HG02884 (cell line): ENCODE measurements at regions not wholly inside any gene's neighbourhood (a gene's known extent, or its start where the extent isn't known, plus 50 kb on each side); places are given as distances from the start of the nearest gene placed in this dataset.

Experiments used
- ATAC-seq: cut with Tn5 transposase; IDR thresholded peaks from one replicate; pipeline ENCODE4 v1.9.1; 2021; ENCODE audit warnings: mild to moderate bottlenecking, moderate library complexity; ENCODE audit not compliant: unreplicated experiment

DNA sequence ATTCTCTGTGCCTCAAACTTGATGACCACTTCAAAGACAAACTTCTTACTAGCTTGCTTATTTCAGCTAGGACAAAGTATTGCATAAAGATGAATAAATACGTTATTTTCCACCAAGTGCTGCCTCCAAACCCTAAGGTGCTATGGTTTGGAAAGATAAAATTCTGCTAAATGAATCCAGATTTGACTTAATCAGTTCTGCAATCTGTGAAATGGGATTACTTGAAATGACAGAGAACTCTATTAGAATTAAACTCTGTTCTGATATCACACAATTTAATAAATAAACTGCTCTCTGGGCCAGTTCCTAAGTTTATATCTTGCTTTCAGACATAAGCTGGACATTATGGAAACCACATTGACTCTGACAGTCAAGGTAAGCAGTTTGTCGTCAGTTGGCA lies 338.8 kb upstream of the SEMA6D start:
- no peak for ATAC-seq

DNA sequence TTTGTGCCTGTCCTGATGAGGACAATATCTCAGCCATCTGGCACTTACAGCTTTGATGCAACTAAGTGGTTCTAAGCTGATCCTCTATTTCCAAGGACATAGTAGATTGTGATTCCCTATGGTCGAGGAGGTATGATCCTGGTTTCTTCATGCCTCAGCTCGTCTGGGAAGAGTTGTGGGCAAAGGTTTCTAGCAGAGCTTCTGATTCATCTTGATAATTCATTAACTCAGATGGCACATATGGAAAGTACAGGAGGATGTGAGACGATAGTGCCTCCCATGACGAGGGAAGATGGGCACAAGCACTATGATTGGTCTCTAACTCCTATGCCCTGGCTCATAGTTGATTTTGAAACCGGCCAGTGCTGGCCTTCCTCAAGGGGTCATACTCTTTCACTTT lies 334.2 kb upstream of the SEMA6D start:
- ATAC-seq, result no peak

DNA sequence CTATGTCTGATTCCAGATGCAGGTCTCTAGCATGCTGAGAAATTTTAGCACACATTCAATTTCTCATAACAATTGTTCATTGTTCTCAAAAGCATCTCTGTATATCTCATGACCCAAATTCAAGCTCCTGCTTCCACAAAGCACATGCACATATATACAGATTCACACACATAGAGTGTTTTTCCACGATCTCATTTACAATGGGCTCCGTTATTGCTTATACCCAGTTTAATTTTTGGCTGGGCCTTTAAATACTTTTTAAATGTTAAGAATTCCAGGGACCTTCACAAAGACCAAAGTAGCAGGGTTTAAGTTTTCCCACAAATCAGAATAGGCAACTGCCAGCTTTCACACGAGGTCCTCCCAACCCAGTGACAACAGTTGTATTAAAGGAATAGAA lies 333.5 kb upstream of the SEMA6D start:
- ATAC-seq, result no peak

DNA sequence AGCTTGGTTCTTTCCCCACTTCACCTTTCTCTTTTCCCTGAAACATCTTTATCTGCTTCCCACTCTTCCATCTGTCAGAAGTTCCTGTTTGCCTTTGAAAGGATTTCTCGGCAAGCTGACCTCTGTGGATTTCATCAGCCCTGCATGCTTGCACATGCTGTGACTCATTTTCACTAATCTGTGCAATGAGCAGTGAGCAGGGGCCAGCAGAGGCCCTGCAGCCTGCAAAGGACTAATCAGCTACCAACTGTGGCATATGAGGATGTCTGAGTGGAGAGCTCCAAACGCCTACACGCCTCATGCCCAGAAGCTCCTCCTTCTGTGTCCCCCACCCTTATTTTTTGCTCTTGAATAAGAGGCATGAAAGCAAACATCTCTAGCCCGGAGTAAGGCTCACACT lies 333.0 kb upstream of the SEMA6D start:
- ATAC-seq, result no peak

DNA sequence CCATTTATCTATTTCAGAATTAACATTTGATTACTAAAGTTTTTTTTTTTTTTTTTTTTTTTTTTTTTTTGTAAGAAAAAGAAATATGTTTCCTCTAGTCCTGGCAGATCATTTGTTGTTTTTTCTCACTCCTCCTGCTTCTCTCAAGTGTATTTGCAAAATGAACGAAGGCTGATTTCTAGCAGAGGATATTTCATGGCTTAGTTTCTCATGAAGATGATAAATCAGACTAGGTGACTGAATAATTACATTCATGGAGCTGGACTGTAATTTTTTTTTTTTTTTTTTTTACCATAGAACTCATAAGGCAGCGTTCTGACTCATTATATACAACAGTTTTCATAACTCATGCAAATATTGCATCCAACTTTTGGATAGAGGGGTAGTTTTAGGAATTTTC lies 332.5 kb upstream of the SEMA6D start:
- no peak for ATAC-seq

DNA sequence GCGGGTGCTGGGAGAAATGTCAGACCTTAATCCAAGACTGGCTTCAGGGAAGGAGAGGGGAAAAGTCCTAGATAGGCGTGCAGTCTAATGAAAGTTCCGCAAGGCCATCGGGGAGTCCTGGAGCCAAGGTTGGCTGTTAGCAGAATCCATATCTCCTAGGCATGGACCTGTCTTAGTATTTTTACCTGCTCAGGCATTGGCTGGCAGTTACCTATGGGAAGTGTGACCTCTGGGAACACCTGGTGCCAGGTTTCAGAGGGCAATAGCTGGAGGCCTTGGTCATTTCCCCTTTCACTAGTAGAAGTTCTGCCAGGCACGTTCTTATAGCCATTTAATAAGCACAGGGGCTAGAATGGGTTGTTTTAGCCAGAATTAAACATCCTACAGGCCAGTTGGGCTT lies 330.8 kb upstream of the SEMA6D start:
- ATAC-seq, result no peak

DNA sequence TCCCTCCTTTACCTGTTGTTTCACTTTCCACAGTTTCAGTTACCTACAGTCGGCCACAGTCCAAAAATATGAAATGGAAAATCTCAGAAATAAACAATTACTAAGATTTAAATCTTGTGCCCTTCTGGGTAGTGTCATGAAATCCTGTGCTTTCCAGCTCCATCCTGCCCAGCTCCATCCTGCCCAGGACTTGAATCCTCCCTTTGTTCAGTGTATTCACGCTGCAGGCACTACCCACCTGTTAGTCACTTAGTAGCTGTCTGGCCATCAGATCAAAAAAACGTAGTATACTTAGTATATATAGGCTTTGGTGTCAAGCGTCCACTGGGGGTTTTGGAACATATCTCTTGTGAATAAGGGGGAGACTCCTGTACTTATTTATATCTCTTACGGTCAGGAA lies 329.0 kb upstream of the SEMA6D start:
- no peak for ATAC-seq

DNA sequence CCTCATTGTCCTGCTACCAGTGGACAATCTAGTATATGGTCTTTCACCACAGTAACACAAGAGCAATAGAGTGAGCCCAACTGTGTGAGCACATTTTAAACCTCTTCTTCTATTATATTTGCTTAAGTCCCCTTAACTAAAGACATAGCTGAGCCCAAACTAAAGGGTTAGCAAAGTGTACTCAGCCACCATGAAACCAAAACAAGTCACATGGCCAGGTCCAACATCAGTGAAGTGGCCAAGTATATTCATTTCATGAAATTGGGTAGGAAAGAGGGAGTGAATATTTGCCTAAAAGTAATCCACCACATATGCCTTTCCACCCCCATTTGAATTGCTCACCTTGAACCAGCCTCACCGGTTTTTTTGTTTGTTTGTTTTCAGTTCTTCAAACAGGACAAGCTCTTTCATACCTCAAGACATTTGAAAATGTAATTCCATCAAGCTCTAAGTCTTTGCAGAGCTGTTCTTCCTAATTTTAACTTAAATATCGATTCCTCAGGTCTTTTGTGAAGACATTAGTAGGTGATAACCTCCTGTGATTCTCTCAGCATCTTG lies 327.0 kb upstream of the SEMA6D start:
- ATAC-seq, result no peak

DNA sequence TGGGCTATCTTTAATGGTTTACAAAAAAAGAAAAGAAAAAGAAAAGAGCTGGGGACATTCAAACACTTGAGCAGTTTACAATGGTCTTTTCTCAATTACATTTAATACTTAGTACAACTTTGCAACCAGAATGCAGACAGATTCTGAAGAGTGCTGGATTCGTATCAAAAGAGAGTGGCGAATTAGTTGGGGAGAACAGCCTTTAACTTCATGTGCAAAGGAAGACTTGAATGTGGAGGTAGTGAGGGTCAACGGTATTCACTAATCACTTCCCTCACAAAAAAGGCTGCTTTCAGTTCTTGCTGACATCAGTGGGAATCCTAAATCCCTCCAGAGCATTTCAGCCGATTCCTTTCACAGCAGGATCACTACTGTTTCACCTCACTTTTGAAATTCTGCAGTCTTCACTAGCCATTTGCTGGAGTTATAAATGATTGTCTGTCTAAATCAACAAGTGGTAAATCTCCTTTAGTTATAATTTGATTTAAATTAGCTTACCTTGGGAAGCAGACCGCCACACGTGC lies 323.0 kb upstream of the SEMA6D start:
- ATAC-seq, result no peak

DNA sequence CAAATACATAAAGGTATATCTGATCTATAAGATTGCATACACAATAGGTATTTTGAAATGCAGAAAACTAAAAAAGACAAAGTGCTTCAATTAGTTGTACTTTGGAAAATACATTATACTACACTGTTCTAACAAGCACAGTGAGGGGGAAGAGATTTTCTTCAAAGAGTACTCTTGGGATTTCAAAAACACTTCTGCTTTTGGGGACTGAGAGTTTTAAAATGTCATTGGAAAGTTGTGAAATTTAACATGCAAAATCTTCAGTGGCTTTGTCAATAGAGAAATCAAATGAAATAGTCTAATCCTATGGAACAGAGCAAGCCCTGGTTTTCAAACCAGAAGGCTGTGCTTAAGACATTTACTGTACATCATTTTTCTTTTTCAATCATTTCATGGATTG lies 322.2 kb upstream of the SEMA6D start:
- no peak for ATAC-seq

DNA sequence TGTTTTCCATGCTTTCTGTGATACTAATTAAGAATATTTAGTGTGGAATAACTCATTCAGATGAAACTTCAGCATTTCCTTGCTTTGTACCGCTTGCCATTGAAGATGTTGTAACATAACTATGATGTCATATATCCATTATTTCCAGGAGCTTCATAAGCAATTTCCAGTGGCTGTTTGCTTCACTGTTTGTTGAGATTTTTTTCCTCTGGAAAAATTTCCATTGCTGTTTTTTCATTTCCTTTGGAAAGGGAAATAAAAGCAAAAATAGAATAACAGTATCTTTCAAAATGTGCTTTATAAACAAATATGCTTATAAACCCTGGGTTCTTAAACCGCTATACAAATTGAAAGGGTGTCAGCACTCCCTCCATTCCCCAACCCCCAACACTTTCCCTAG lies 319.6 kb upstream of the SEMA6D start:
- ATAC-seq, result no peak

DNA sequence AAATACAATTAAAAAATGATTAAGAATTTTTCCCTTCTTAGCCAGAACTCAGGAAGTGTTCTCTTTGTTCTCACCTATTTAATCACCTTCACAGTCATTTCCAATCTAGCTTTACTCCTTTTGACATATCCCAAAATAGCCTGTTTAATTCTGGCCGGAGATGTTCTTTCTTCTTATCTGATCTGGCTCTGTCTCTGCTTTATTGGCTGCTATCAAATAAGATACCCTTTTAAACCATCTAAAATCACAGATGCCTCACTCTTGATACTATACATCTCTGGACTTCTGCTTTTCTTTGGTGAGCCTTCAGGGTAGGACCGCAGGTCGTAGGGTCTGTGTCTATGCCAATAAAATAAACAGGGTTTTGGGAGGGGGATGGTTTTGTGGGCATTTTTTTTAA lies 319.2 kb upstream of the SEMA6D start:
- no peak for ATAC-seq

DNA sequence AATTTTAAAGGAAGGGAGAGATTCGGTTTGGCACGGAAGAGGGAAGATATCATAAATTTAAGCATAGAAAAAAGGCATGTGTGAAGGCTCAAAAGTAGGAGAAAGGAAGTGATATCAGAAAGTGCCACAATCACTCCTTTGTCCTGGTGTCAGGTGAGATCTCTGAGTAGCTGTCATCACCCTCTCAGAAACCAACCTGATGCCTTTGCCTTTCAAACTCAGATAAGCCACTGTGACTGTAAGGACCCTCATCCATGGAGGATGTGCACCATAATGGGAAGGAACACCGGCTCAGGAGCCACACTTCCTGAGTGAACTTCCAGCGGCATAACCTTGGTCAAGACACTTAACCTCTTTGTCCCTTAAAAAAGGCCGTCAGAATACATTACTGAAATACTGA lies 318.7 kb upstream of the SEMA6D start:
- ATAC-seq, result no peak

DNA sequence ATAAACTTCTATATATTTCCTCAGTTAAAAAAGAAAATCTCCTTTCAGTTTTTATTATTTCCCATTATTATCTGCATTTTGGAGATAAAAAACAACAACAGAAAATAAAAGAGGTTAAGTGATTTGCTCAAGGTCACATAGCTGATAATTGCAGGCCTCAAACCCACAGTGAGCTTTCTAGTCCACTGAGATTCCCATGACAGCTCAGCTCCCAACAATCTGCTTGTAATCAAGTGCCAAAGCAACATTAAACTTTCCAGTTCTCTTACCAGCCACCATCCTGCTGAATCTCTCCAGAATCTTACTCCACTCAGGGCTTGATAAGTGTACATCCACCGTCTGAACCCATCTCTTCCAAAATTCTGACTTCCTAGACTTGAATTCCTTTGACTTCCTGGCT lies 318.2 kb upstream of the SEMA6D start:
- no peak for ATAC-seq

DNA sequence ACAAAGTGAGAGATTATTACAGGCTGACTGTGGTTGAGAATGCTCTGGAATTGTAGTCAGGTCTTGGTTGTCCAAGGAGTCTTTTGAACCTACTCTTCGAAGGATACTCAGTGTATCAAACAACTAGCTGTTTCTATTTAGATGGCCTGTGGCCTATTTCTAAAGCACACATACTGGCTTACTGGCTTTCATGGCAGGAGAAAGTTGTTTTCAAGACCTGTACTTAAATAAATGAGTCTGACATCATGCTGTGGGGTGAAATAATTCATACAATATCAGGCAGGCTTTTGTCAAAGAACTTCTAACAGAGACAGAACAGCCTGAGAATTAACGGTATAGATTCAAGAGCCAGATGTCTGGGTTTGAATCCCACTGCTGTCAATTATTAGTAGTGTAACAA lies 316.7 kb upstream of the SEMA6D start:
- ATAC-seq, result no peak

DNA sequence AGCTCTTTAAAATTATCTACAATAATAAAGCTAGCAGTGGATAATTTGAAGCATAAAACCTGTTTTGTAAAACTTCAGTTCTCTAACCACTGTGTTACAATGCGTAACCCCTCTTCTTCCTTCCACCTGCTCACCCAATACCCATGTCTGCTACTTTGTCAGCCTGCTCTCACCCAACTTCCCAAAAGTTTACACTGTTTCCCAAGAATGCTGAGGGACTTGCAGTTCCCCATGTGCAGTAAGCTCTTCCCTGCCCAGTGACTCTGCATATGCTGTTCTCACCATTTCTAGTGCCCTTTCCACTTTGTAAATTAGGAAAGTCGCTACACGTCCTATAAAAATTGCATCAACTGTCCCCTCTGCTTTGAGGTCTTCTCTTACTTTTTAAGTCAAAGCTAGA lies 315.9 kb upstream of the SEMA6D start:
- no peak for ATAC-seq

DNA sequence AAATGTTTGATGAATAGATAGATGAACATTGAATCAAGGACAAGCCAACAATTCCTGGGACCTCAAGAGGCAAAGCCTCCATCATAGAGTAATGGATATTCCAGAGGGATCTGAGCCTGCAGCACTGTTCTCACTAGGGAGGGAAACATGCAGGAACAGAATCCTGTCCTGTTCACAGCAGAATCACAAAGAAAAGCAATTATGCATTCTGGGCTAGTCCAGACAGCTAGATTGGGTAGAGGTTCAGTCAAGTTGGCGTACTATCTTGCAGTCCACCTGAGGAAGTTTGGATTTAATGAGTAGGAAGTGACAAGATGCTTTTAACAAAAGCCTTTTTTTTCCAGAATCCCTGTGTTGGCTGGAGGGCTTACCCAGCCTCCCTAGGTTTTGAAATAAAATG lies 314.5 kb upstream of the SEMA6D start:
- ATAC-seq, result no peak

DNA sequence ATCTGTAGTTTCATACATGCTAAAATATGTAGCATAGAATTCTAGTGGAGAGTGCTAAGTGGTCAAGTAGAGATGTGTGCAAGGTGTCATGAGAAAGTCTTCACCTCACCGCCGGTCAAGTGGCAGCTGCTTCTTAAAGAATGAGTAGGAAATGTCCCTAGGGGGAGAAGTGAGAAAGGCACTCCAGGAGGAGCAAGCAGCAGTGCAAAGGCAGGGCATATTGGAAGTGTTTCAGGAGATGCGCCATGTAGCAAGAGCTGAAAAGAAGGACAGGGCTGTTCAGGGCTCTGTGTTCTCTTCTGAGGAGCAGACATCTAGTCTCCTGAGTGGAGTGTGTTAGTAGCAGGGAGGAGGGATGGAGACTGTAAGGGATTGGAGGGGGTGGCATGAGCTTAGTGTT lies 312.4 kb upstream of the SEMA6D start:
- ATAC-seq, result no peak

DNA sequence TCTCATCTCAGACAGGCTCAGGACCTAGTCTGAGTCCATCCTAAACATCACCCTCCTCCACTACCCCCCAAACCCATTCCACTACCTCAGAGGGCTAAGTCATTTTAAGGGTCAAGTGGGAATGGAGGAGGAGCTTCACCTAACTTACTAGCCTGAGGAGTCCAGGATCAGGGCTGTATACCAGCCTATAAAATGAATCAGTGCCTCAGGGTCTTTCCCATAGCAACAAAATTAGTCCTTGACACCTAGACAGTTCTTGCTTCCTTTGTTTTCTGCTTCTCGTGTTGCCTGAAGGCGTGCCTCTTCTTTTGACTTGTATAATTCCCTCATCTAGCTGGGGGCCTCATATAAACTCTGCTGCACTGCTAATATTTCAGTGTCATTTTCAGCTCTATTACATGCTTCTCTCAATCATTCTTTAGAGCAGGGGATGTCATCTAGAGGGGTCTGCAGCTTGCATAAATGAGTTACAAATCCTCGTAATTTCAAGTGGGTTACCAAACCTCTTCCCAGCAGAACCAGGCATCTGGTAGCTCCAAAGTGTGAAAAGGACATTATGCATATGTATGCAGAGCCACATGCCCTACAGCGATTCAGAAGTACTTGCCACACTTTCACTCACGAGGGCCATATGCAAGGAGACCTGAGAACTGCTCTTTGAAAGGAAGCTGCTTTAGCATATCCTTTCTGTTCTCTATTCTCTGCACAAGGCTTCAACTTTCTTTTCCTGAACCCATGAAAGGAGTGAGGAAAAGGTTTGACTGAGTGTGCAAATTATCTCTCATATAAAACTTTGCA lies 311.7 kb upstream of the SEMA6D start:
- no peak for ATAC-seq

DNA sequence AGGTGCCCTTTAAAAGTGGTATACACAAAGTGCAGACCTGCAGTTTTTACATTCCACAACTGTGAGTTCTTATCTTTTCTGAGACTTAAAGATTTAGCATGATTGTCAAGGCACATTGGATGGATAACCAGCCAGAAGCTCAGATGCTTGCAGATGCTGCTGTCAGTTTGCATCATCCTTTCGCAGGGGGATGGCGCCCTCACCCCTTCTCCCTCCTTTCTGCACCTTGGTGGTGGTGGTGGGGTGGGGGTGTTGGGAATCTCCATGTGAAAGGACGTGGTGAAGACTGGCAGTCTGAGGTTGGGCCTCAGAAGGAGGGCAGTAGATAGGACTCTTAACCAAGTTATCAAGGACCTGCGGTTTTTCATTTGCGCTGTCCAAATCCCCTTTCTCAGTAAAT lies 309.6 kb upstream of the SEMA6D start:
- ATAC-seq, result no peak

DNA sequence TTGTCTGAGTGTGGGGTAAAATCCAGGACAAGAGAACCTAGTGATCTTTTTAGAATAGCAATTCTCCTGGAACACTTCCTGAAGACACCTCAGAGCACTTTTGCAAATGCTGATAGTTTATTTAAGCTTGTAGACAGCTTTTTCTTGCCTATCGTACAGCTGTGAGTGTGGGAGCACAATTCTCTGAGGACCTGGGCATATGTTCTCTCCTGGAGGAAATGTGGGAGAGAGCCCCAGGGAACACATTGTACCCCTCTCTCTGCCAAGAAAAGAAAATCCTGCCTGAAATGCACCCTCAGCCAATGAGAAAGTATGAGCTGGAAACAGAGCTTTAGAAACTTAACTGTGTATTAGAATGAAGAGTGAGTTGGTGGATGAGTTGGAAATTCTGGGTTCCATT lies 308.3 kb upstream of the SEMA6D start:
- ATAC-seq, result no peak

DNA sequence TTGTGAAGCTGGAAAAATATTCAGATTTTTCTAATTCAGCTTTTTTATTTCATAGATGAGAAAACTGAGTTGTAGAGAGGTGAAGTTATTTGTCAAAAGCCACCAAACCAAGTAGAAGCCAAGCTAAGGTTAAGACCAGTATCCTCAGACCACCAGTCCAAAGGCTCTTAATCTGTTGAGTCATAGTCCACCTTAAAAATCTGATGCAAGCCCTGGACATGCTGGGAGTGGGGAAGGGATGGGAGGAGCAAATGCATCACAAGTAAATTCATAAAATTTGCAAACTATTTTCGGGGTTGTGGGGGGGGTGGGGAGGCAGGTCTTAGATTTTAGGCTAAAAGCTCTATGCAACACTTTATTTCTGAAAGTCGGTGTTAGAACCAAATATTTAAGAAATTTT lies 307.7 kb upstream of the SEMA6D start:
- no peak for ATAC-seq

DNA sequence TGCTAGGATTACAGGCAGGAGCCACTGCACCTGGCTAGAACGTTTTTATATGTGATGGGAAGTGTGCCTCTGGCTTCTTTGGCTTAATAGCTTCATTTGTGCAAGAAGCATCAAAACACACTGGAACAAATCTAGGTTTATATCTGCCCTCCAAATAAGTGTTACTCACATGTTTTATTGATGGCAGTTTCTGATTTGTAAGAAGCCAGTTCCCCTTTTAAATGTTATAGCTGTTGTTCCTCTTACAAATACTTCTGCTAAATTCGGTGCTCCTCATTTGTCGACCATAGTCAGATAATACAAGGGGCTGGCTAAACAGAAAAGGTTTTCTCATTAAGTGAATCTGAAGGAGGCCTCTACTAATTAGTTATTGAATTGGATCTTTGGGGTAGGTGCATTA lies 307.1 kb upstream of the SEMA6D start:
- ATAC-seq, result no peak
